NCI-H1930 (cell line): ENCODE measurements at regions not wholly inside any gene's neighbourhood (a gene's known extent, or its start where the extent isn't known, plus 50 kb on each side); places are given as distances from the start of the nearest gene placed in this dataset.
"Not testable (repeated sequence)": the region's sequence is repeated elsewhere in the genome, so short reads cannot be mapped to it uniquely, and the experiment has no call there.

Source experiments
- DNase-seq, 2 experiments: peaks; one replicate each; lab custom pipeline; 2025; lab: John Stamatoyannopoulos, UW

GRCh38 chr5:135094339-135095051 is 60.5 kb upstream of the PITX1 start:
- no peak for DNase-seq

GRCh38 chr5:135093483-135093882 is 59.5 kb upstream of the PITX1 start:
- not testable (repeated sequence) for DNase-seq

- no peak for DNase-seq
Observed at GRCh38 chr5:135092476-135092875, 58.4 kb upstream of the PITX1 start.

- DNase-seq = no peak
Observed at GRCh38 chr5:135091286-135091685, 57.3 kb upstream of the PITX1 start.

GRCh38 chr5:135089912-135090311 is 55.9 kb upstream of the PITX1 start:
- DNase-seq = no peak

- DNase-seq = no peak
Observed at GRCh38 chr5:135088911-135089310, 54.9 kb upstream of the PITX1 start.

- no peak for DNase-seq
Observed at GRCh38 chr5:135087950-135088349, 53.9 kb upstream of the PITX1 start.

- DNase-seq = no peak
Observed at GRCh38 chr5:135085936-135086725, 52.1 kb upstream of the PITX1 start.

GRCh38 chr5:135085133-135085935 is 51.3 kb upstream of the PITX1 start:
- no peak for DNase-seq
